DND-41 (cell line): ENCODE measurements at regions not wholly inside any gene's neighbourhood (a gene's known extent, or its start where the extent isn't known, plus 50 kb on each side); places are given as distances from the start of the nearest gene placed in this dataset.

Experiments used
- ATAC-seq: fragments of 200-7000 bp; cut with Tn5 transposase; 3 replicates; pipeline ENCODE4 v1.9.1; 2021; ENCODE audit warnings: low read depth; ENCODE audit not compliant: insufficient read depth
- DNase-seq: peaks from one replicate; pipeline ENCODE4 v3.0.0-alpha.2; 2020
- H2AFZ ChIP-seq: 2 replicates; pipeline ENCODE4 v1.6.0; 2012; ENCODE audit warnings: low read depth, low read length
- H3K27ac ChIP-seq: 2 replicates; pipeline ENCODE4 v1.5.1; 2012; ENCODE audit warnings: low read length, inconsistent platforms
- H3K27me3 ChIP-seq: fragments of 200-600 bp; sonication (generic); 2 replicates; pipeline ENCODE4 v1.6.0; 2012; ENCODE audit warnings: low read length, mild to moderate bottlenecking, inconsistent platforms; ENCODE audit not compliant: insufficient read depth, poor library complexity
- H3K36me3 ChIP-seq: 2 replicates; pipeline ENCODE4 v1.5.1; 2012; ENCODE audit warnings: low read length, inconsistent platforms; ENCODE audit not compliant: insufficient read depth
- H3K4me1 ChIP-seq: 2 replicates; pipeline ENCODE4 v1.5.1; 2012; ENCODE audit warnings: mild to moderate bottlenecking, low read length; ENCODE audit not compliant: insufficient read depth
- H3K4me2 ChIP-seq: 2 replicates; pipeline ENCODE4 v1.6.0; 2012; ENCODE audit warnings: mild to moderate bottlenecking, moderate library complexity, low read length, inconsistent platforms; ENCODE audit not compliant: insufficient read depth
- H3K4me3 ChIP-seq, 2 experiments: fragments of 200-600 bp in 1 of 2; shearing (Covaris generic) in 1 of 2; 2 replicates each; pipeline ENCODE4 v1.5.1; 2012 to 2016; ENCODE audit warnings: inconsistent platforms in 2 of 2, low read length in 2 of 2, mild to moderate bottlenecking in 2 of 2, low read depth in 1 of 2, moderate library complexity in 1 of 2
- H3K79me2 ChIP-seq: 2 replicates; pipeline ENCODE4 v1.6.0; 2012; ENCODE audit warnings: low read length, inconsistent platforms; ENCODE audit not compliant: insufficient read depth
- H3K9ac ChIP-seq: 2 replicates; pipeline ENCODE4 v1.6.0; 2012; ENCODE audit warnings: low read depth, mild to moderate bottlenecking, inconsistent platforms, low read length, moderate library complexity
- H3K9me3 ChIP-seq: 2 replicates; pipeline ENCODE4 v1.5.1; 2012; ENCODE audit warnings: low read length, moderate library complexity, mild to moderate bottlenecking, inconsistent platforms; ENCODE audit not compliant: insufficient read depth, severe bottlenecking
- H4K20me1 ChIP-seq: 2 replicates; pipeline ENCODE4 v1.6.0; 2012; ENCODE audit warnings: low read length; ENCODE audit not compliant: insufficient read depth
- EZH2 ChIP-seq: IDR thresholded peaks from 3 replicates; pipeline ENCODE4 v1.6.1; 2012; ENCODE audit warnings: borderline replicate concordance, low read depth, mild to moderate bottlenecking, moderate library complexity, low read length, inconsistent platforms; ENCODE audit not compliant: severe bottlenecking
- TF ChIP-seq, protein P1 (sequence below): IDR thresholded peaks from 2 replicates; pipeline ENCODE4 v1.5.1; 2012; ENCODE audit warnings: borderline replicate concordance, low read length, moderate library complexity, mild to moderate bottlenecking; ENCODE audit not compliant: poor library complexity, severe bottlenecking; ENCODE audit errors: extremely low read depth

DNA sequence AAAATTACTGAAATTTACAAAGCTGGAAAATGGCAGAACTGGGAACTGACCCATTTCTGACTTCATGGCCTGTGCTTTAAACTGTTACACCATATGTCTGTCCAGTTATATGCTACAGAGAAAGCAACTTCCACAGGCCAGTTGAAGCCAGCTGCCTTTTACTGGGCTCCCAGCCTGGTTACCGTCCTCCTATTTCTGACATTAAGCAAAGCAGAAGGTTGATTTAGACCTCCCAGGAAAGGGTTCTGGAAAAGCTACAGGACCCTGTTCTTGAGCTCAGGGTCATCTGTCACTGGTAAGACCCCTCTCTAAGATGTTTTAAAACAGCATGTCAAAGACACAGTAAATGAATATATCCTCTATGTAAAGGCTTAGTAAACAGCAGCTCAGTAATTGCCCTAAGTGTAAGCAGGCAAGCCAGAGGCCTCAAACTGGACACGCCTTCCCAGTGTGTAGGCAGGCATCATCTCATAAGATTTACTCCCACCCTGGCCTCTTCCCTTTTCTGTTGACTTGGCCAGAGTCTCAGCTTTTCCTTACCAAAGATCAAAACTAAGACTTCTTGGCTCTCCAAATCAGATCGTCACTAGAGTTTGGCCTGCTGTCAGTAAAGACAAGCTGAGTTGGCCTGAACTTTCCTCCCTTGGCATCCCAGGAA lies 55.4 kb upstream of the RNU6-8 start:
- no peaks in the 10 kb centered on the region for H3K36me3 ChIP-seq
- H3K4me1 ChIP-seq, result peaks cover 41% of the 10 kb centered on the region
- H3K4me2 ChIP-seq, result peak overlapping the region; percentile 50
- ATAC-seq, result no peak
- peak overlapping the region; percentile 26 for H3K9ac ChIP-seq
- no peaks in the 10 kb centered on the region for H3K27me3 ChIP-seq
- H3K4me3 ChIP-seq, result no peak overlapping the region
- no peaks in the 10 kb centered on the region for H4K20me1 ChIP-seq
- H2AFZ ChIP-seq, result peak overlapping the region; percentile 52
- no peak for DNase-seq
- TF ChIP-seq, protein P1, sequence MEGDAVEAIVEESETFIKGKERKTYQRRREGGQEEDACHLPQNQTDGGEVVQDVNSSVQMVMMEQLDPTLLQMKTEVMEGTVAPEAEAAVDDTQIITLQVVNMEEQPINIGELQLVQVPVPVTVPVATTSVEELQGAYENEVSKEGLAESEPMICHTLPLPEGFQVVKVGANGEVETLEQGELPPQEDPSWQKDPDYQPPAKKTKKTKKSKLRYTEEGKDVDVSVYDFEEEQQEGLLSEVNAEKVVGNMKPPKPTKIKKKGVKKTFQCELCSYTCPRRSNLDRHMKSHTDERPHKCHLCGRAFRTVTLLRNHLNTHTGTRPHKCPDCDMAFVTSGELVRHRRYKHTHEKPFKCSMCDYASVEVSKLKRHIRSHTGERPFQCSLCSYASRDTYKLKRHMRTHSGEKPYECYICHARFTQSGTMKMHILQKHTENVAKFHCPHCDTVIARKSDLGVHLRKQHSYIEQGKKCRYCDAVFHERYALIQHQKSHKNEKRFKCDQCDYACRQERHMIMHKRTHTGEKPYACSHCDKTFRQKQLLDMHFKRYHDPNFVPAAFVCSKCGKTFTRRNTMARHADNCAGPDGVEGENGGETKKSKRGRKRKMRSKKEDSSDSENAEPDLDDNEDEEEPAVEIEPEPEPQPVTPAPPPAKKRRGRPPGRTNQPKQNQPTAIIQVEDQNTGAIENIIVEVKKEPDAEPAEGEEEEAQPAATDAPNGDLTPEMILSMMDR, result no peak
- TF ChIP-seq EZH2, result no peak
- H3K27ac ChIP-seq, result peak overlapping the region; percentile 72
- H3K9me3 ChIP-seq, result peaks cover 6% of the 10 kb centered on the region
- no peaks in the 10 kb centered on the region for H3K79me2 ChIP-seq

- Histone ChIP-seq H3K27me3 (no peaks in the 10 kb centered on the region), H3K9me3 (peaks cover 17% of the 10 kb centered on the region), H3K79me2 (no peaks in the 10 kb centered on the region), H3K27ac (peak overlapping the region; percentile 72), H3K4me1 (peaks cover 41% of the 10 kb centered on the region), H2AFZ (0 out of 2 replicates have a peak overlapping the region, but pooled peaks have one; percentile 52), H3K4me3 (0 out of 4 replicates have a peak overlapping the region, but pooled peaks of 1 of the 2 experiments have one; percentile 1), H3K4me2 (peak overlapping the region; percentile 50; the same call in 1 of the 2 replicates), H4K20me1 (no peaks in the 10 kb centered on the region), H3K9ac (peak overlapping the region; percentile 26; the same call in 1 of the 2 replicates), H3K36me3 (no peaks in the 10 kb centered on the region)
- TF ChIP-seq, protein P1, result no peak
- no peak for TF ChIP-seq EZH2
- DNase-seq, result peak; percentile 75
- peak; percentile 90 for ATAC-seq
These were observed 56.4 kb upstream of the RNU6-8 start for GRCh38 chr14:32259368-32260013.

GRCh38 chr14:32263939-32264567 lies 61.0 kb upstream of the RNU6-8 start:
- DNase-seq (no peak), ATAC-seq (no peak)
- no peak overlapping the region for H3K27ac ChIP-seq
- H3K4me2 ChIP-seq, result no peak overlapping the region
- H3K36me3 ChIP-seq, result no peaks in the 10 kb centered on the region
- H2AFZ ChIP-seq, result no peak overlapping the region
- no peaks in the 10 kb centered on the region for H3K27me3 ChIP-seq
- H3K79me2 ChIP-seq, result no peaks in the 10 kb centered on the region
- no peak overlapping the region for H3K9ac ChIP-seq
- peaks cover 23% of the 10 kb centered on the region for H3K9me3 ChIP-seq
- H3K4me1 ChIP-seq, result peaks cover 25% of the 10 kb centered on the region
- no peak overlapping the region for H3K4me3 ChIP-seq
- TF ChIP-seq, protein P1, result no peak
- no peak for TF ChIP-seq EZH2
- H4K20me1 ChIP-seq, result no peaks in the 10 kb centered on the region
